Endothelial cell of umbilical vein (primary cell): ENCODE measurements at regions not wholly inside any gene's neighbourhood (a gene's known extent, or its start where the extent isn't known, plus 50 kb on each side); places are given as distances from the start of the nearest gene placed in this dataset.

Experiments used
- BruUV-seq: library from RNA; stranded (reverse); fragments of 400-500 nt; replicated peaks from 2 replicates; lab custom pipeline; 2021; lab: Mats Ljungman, UMichigan
- CTCF ChIA-PET: fragments of 300-600, 350-600 bp; sonication (Branson Sonifier 250); formaldehyde crosslinking; loops from one replicate; lab custom pipeline; 2021; ENCODE audit warnings: antibody characterized with exemption, inconsistent platforms; lab: Charles Lee
- POLR2A ChIA-PET: fragments of 300-600, 350-600 bp; sonication (Branson Sonifier 250); formaldehyde crosslinking; loops from one replicate; lab custom pipeline; 2021; ENCODE audit warnings: antibody characterized with exemption, inconsistent platforms; lab: Charles Lee
- DNase-seq: peaks from one replicate; pipeline ENCODE4 v3.0.0-alpha.2; 2011; ENCODE audit warnings: low read depth, low spot score
- FAIRE-seq: peaks from 2 replicates; lab custom pipeline; 2011; peaks lifted over from hg19 to GRCh38; lab: Jason Lieb, UNC
- H2AFZ ChIP-seq: 2 replicates; pipeline ENCODE4 v1.6.0; 2012; ENCODE audit warnings: low read depth, low read length, control low read depth, inconsistent platforms
- H3K27ac ChIP-seq: 2 replicates; pipeline ENCODE4 v1.5.1; 2011; ENCODE audit warnings: low read depth, mild to moderate bottlenecking, control low read depth, low read length, moderate library complexity; ENCODE audit not compliant: insufficient read depth
- H3K27me3 ChIP-seq, 2 experiments: 2 replicates each; pipeline versions ENCODE4 v1.6.0 to v1.6.1; 2011; ENCODE audit warnings: low read length in 2 of 2, mixed read lengths in 1 of 2; ENCODE audit not compliant: control insufficient read depth in 2 of 2, insufficient read depth in 2 of 2
- H3K36me3 ChIP-seq, 2 experiments: 2 replicates in 1 of 2; 3 replicates in 1 of 2; pipeline ENCODE4 v1.5.1; 2011; ENCODE audit warnings: low read length in 2 of 2, mild to moderate bottlenecking in 1 of 2, moderate library complexity in 1 of 2; ENCODE audit not compliant: control insufficient read depth in 2 of 2, insufficient read depth in 2 of 2; ENCODE audit errors: extremely low read depth in 1 of 2
- H3K4me1 ChIP-seq: 3 replicates; pipeline ENCODE4 v1.5.1; 2011; ENCODE audit warnings: mild to moderate bottlenecking, low read length; ENCODE audit not compliant: control insufficient read depth, insufficient read depth; ENCODE audit errors: extremely low read depth
- H3K4me2 ChIP-seq: 2 replicates; pipeline ENCODE4 v1.6.1; 2011; ENCODE audit warnings: low read length, control low read depth, mixed read lengths; ENCODE audit not compliant: insufficient read depth
- H3K4me3 ChIP-seq, 3 experiments: fragments of 200-600 bp in 1 of 3; sonication (generic), shearing (Covaris generic) in 1 of 3; replicated peaks in 1 of 3; 2 replicates each; pipeline ENCODE4 v1.5.1; 2011 to 2016; ENCODE audit warnings: control low read depth in 3 of 3, low read length in 3 of 3, mild to moderate bottlenecking in 2 of 3, inconsistent platforms in 1 of 3, low read depth in 1 of 3, moderate library complexity in 1 of 3; ENCODE audit not compliant: insufficient read depth in 1 of 3
- H3K79me2 ChIP-seq: 2 replicates; pipeline ENCODE4 v1.6.0; 2012; ENCODE audit warnings: low read length, inconsistent platforms; ENCODE audit not compliant: control insufficient read depth, insufficient read depth
- H3K9ac ChIP-seq: replicated peaks from 2 replicates; pipeline ENCODE3; 2011; ENCODE audit warnings: low read length, control low read depth; ENCODE audit not compliant: insufficient read depth; ENCODE audit errors: extremely low read depth
- H3K9me1 ChIP-seq: replicated peaks from 3 replicates; pipeline ENCODE4 v1.6.0; 2011; ENCODE audit warnings: mild to moderate bottlenecking, low read length; ENCODE audit not compliant: control insufficient read depth, insufficient read depth; ENCODE audit errors: extremely low read depth
- H3K9me3 ChIP-seq: replicated peaks from 2 replicates; pipeline ENCODE4 v1.5.1; 2012; ENCODE audit warnings: low read length, inconsistent platforms; ENCODE audit not compliant: control insufficient read depth, insufficient read depth
- H4K20me1 ChIP-seq: replicated peaks from 2 replicates; pipeline ENCODE3; 2011; ENCODE audit warnings: mild to moderate bottlenecking, low read length; ENCODE audit not compliant: control insufficient read depth, insufficient read depth; ENCODE audit errors: extremely low read depth
- GATA2 ChIP-seq: IDR thresholded peaks from 2 replicates; pipeline ENCODE4 v1.7.0; 2011; ENCODE audit warnings: low read depth, mild to moderate bottlenecking, moderate library complexity, mixed read lengths, low read length; ENCODE audit not compliant: insufficient read length, insufficient read depth
- MYC ChIP-seq: IDR thresholded peaks from one replicate; pipeline ENCODE4 v1.6.1; 2011; ENCODE audit warnings: mild to moderate bottlenecking, low read depth, low read length
- POLR2A ChIP-seq: IDR thresholded peaks from 2 replicates; pipeline ENCODE4 v1.6.1; 2012; ENCODE audit warnings: low read depth, mild to moderate bottlenecking, control low read depth, low read length
- dilution Hi-C: fragments of 300-500 bp; cut with MboI; formaldehyde crosslinking; loops from one replicate; pipeline ENCODE4 v1.15.0; 2019; ENCODE audit warnings: low sequenced_read_pairs; ENCODE audit not compliant: extremely low pct_ligation_motif_present
- intact Hi-C: fragments of 100-400 bp; cut with micrococcal nuclease; formaldehyde crosslinking; loops from one replicate; pipeline ENCODE4 v1.10.0; 2022
- TF ChIP-seq, protein P1 (sequence below), 2 donors: IDR thresholded peaks; 1 replicate in 1 of 2; 2 replicates in 1 of 2; pipeline ENCODE4 v1.5.1; 2011; ENCODE audit warnings: low read length in 2 of 2, mild to moderate bottlenecking in 2 of 2, moderate library complexity in 2 of 2, control low read depth in 1 of 2, inconsistent platforms in 1 of 2, low read depth in 1 of 2; ENCODE audit not compliant: insufficient read depth in 1 of 2; ENCODE audit errors: extremely low read depth in 1 of 2
- TF ChIP-seq, protein P2 (sequence below): IDR thresholded peaks from 2 replicates; pipeline ENCODE4 v1.6.1; 2011; ENCODE audit not compliant: insufficient read depth, insufficient read length

DNA sequence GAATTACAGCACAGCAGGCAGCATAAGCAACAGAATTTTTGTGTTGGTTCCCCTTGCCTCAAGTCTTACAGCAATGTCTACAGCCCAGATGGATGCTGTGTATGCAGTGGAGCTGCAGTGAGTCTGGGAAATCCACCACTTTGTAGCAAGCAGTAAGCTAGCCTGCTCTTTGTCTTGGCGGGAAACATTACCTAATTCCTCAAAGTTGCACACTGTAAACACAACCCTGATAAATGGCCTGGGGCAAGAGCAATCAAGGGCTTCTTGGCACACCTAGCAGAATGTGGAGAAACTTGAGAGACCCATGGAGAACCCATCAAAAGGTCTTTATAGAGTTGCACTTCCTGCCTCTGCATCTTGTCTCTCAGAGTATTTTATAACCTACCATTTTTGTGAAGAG, 102.0 kb upstream of the FOXP2 start:
- no peak overlapping the region for H3K4me2 ChIP-seq
- DNase-seq (no peak), FAIRE-seq (no peak)
- H3K9ac ChIP-seq, result no peak overlapping the region
- no peaks in the 10 kb centered on the region for H4K20me1 ChIP-seq
- H3K4me3 ChIP-seq, result no peak overlapping the region
- dilution Hi-C loops (no loop called here), intact Hi-C loops (no loop called here)
- no peak overlapping the region for H2AFZ ChIP-seq
- H3K9me1 ChIP-seq, result no peaks in the 10 kb centered on the region
- ChIA-PET POLR2A (no interaction called here), CTCF (no interaction called here)
- no TSS peak for BruUV-seq
- TF ChIP-seq MYC, result no peak
- TF ChIP-seq, protein P1, sequence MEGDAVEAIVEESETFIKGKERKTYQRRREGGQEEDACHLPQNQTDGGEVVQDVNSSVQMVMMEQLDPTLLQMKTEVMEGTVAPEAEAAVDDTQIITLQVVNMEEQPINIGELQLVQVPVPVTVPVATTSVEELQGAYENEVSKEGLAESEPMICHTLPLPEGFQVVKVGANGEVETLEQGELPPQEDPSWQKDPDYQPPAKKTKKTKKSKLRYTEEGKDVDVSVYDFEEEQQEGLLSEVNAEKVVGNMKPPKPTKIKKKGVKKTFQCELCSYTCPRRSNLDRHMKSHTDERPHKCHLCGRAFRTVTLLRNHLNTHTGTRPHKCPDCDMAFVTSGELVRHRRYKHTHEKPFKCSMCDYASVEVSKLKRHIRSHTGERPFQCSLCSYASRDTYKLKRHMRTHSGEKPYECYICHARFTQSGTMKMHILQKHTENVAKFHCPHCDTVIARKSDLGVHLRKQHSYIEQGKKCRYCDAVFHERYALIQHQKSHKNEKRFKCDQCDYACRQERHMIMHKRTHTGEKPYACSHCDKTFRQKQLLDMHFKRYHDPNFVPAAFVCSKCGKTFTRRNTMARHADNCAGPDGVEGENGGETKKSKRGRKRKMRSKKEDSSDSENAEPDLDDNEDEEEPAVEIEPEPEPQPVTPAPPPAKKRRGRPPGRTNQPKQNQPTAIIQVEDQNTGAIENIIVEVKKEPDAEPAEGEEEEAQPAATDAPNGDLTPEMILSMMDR (IDR thresholded peaks at IDR 0.05; ENCODE audit: extremely low read depth in 1 of 2, insufficient read depth in 1 of 2, low read depth in 1 of 2, low read length in 2 of 2), result no peak
- TF ChIP-seq, protein P2, sequence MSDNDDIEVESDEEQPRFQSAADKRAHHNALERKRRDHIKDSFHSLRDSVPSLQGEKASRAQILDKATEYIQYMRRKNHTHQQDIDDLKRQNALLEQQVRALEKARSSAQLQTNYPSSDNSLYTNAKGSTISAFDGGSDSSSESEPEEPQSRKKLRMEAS, result no peak
- no peak for TF ChIP-seq POLR2A
- no peak for TF ChIP-seq GATA2
- no peaks in the 10 kb centered on the region for H3K79me2 ChIP-seq
- no peaks in the 10 kb centered on the region for H3K9me3 ChIP-seq
- H3K4me1 ChIP-seq, result no peaks in the 10 kb centered on the region
- no peaks in the 10 kb centered on the region for H3K36me3 ChIP-seq
- no peak overlapping the region for H3K27ac ChIP-seq
- H3K27me3 ChIP-seq, result no peaks in the 10 kb centered on the region
